ENCODE measurements at regions not wholly inside any gene's neighbourhood (a gene's known extent, or its start where the extent isn't known, plus 50 kb on each side); places are given as distances from the start of the nearest gene placed in this dataset.

DNA sequence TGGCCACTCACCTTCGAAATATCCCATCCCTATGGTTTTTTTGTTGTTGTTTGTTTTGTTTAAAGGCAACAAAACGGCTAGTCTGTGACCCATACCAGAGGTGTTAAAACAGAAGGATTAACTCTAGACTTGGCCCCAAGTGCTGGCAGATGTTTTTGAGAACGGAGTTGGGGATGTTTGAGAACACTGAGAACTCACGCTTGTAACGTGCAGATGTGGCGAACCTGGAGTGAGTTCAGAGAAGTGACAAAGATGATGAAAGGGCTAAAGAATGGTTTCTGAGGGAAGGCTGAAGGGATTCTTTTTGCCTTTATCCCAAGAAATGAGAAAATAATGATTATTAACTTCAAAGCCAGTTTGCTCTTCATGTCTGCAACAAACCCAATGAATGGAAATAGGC lies 286.5 kb downstream of the ZNF608 start:
- H3K36me3 ChIP-seq (ENCODE audit: control insufficient read depth in 1 of 2, insufficient read depth in 2 of 2, low read length in 2 of 2), result no peaks in the 10 kb centered on the region
- no peak overlapping the region for H3K9ac ChIP-seq (ENCODE audit: low read length)
- H3K4me1 ChIP-seq (ENCODE audit: control insufficient read depth in 1 of 2, insufficient read depth in 2 of 2, low read length in 2 of 2), result no peaks in the 10 kb centered on the region
- DNase-seq (ENCODE audit: low read depth, low spot score), result no peak
- TF ChIP-seq ZFX (IDR thresholded peaks at IDR 0.05), result no peak
- no peak for TF ChIP-seq POLR2AphosphoS5 (IDR thresholded peaks at IDR 0.05; ENCODE audit: low read depth, low read length)
- peak; percentile 28; the same call in 1 of the 2 replicates for TF ChIP-seq ZNF274 (IDR thresholded peaks at IDR 0.05; ENCODE audit: low read depth, low read length)
- TF ChIP-seq MAX (IDR thresholded peaks at IDR 0.05), result no peak
- no peak for TF ChIP-seq ELF1 (IDR thresholded peaks at IDR 0.05; ENCODE audit: borderline replicate concordance, low read depth)
- no peak for TF ChIP-seq YY1 (IDR thresholded peaks at IDR 0.05; ENCODE audit: extremely low read depth, insufficient replicate concordance, low read depth, low read length)
- ChIA-PET RAD21 (ENCODE audit: low non-redundant PET in 1 of 2, low total read pairs in 2 of 2, uncharacterized antibody in 2 of 2, unreplicated experiment in 2 of 2) (no interaction called here), CTCF (no interaction called here), POLR2A (no interaction called here)
- H3K27ac ChIP-seq (ENCODE audit: low read depth, low read length), result no peak overlapping the region
- H3K4me2 ChIP-seq (ENCODE audit: low read length), result no peak overlapping the region
- H2AFZ ChIP-seq (ENCODE audit: low read depth, low read length, poor library complexity, severe bottlenecking), result no peak overlapping the region
- no peaks in the 10 kb centered on the region for H4K20me1 ChIP-seq (ENCODE audit: insufficient read depth)
- intact Hi-C loops (cut with micrococcal nuclease), result no loop called here
- no peaks in the 10 kb centered on the region for H3K9me2 ChIP-seq (ENCODE audit: insufficient read depth)
- no TSS peak for BruUV-seq (replicated peaks)
- no peaks in the 10 kb centered on the region for H3K79me2 ChIP-seq (ENCODE audit: insufficient read depth, low read length)
- no peaks in the 10 kb centered on the region for H3K27me3 ChIP-seq (ENCODE audit: insufficient read depth, low read length)
- H3K4me3 ChIP-seq (replicated peaks in 1 of 2; ENCODE audit: low read depth in 1 of 2, low read length in 2 of 2), result no peak overlapping the region
- H3K9me3 ChIP-seq (ENCODE audit: control insufficient read depth in 1 of 2, insufficient read depth in 1 of 2, low read depth in 1 of 2, low read length in 2 of 2), result 0 out of 4 replicates have a peak, but pooled peaks cover 0 to 3% of the 10 kb centered on the region in 2 experiments
- no peak for ATAC-seq

- Histone ChIP-seq H3K36me3 (ENCODE audit: control insufficient read depth in 1 of 2, insufficient read depth in 2 of 2, low read length in 2 of 2) (no peaks in the 10 kb centered on the region), H3K9me3 (ENCODE audit: control insufficient read depth in 1 of 2, insufficient read depth in 1 of 2, low read depth in 1 of 2, low read length in 2 of 2) (0 out of 4 replicates have a peak, but pooled peaks cover 0 to 3% of the 10 kb centered on the region in 2 experiments), H3K27ac (ENCODE audit: low read depth, low read length) (no peak overlapping the region), H3K9me2 (ENCODE audit: insufficient read depth) (no peaks in the 10 kb centered on the region), H2AFZ (ENCODE audit: low read depth, low read length, poor library complexity, severe bottlenecking) (no peak overlapping the region), H4K20me1 (ENCODE audit: insufficient read depth) (no peaks in the 10 kb centered on the region), H3K4me2 (ENCODE audit: low read length) (no peak overlapping the region), H3K79me2 (ENCODE audit: insufficient read depth, low read length) (no peaks in the 10 kb centered on the region), H3K27me3 (ENCODE audit: insufficient read depth, low read length) (no peaks in the 10 kb centered on the region), H3K9ac (ENCODE audit: low read length) (no peak overlapping the region), H3K4me3 (replicated peaks in 1 of 2; ENCODE audit: low read depth in 1 of 2, low read length in 2 of 2) (no peak overlapping the region), H3K4me1 (ENCODE audit: control insufficient read depth in 1 of 2, insufficient read depth in 2 of 2, low read length in 2 of 2) (peaks cover 0 to 8% of the 10 kb centered on the region in 2 experiments; a peak in 2 of 4 replicates)
- BruUV-seq (replicated peaks), result no TSS peak
- RAD21 ChIA-PET (ENCODE audit: low non-redundant PET in 1 of 2, low total read pairs in 2 of 2, uncharacterized antibody in 2 of 2, unreplicated experiment in 2 of 2), result no interaction called here
- DNase-seq (ENCODE audit: low read depth, low spot score), result no peak
- TF ChIP-seq CEBPB (IDR thresholded peaks at IDR 0.05; ENCODE audit: low read depth) (no peak), MAX (IDR thresholded peaks at IDR 0.05) (no peak), RAD21 (IDR thresholded peaks at IDR 0.05; ENCODE audit: low read depth) (no peak), ZBTB33 (IDR thresholded peaks at IDR 0.05; ENCODE audit: extremely low read depth, insufficient replicate concordance, low read length) (no peak), POLR2A (IDR thresholded peaks at IDR 0.05; ENCODE audit: borderline replicate concordance, extremely low read depth, insufficient read depth, insufficient read length) (no peak), ZNF274 (IDR thresholded peaks at IDR 0.05; ENCODE audit: low read depth, low read length) (no peak), FOSL1 (IDR thresholded peaks at IDR 0.05; ENCODE audit: low read depth) (no peak), ZFX (IDR thresholded peaks at IDR 0.05) (no peak), YY1 (IDR thresholded peaks at IDR 0.05; ENCODE audit: extremely low read depth, insufficient replicate concordance, low read depth, low read length) (no peak)
- ATAC-seq, result no peak
- intact Hi-C loops (cut with micrococcal nuclease), result no loop called here
- POLR2A ChIA-PET, result no interaction called here
- CTCF ChIA-PET, result no interaction called here
Observed at GRCh38 chr5:124457901-124458300, 288.5 kb downstream of the ZNF608 start.

Data from HCT116 (cell line).